DMS53 treated with DMSO at 0.1 percent for 48 hours (cell line): ENCODE measurements at regions not wholly inside any gene's neighbourhood (a gene's known extent, or its start where the extent isn't known, plus 50 kb on each side); places are given as distances from the start of the nearest gene placed in this dataset.

ENCODE experiments used
- DNase-seq: peaks from one replicate; lab custom pipeline; 2025; ENCODE audit not compliant: unreplicated experiment; lab: John Stamatoyannopoulos, UW

DNA sequence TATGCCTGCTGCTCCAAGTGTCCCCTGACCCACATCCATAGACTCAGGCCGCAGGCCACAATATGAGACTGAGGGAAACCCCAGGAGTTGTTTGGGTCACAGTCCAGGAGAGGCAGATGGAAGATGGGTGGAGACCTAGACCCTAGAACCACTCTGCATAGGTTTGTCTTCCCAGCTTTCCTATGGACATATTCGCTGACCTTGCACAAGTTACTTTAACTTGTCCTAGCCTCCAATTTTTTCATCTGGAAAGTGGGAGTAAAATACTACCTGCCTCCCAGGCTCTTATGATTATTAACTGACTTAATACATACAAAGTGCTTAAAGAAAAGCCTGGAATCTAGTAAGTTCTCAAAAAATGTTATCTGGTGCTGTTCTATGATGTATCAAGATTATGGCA is 157.1 kb upstream of the IFNG-AS1 start:
- DNase-seq = no peak

GRCh38 chr12:67833602-67834001 is 155.6 kb upstream of the IFNG-AS1 start:
- DNase-seq = no peak

GRCh38 chr12:67837876-67838275 is 151.4 kb upstream of the IFNG-AS1 start:
- no peak for DNase-seq

GRCh38 chr12:67842124-67842523 is 147.1 kb upstream of the IFNG-AS1 start:
- no peak for DNase-seq

DNA sequence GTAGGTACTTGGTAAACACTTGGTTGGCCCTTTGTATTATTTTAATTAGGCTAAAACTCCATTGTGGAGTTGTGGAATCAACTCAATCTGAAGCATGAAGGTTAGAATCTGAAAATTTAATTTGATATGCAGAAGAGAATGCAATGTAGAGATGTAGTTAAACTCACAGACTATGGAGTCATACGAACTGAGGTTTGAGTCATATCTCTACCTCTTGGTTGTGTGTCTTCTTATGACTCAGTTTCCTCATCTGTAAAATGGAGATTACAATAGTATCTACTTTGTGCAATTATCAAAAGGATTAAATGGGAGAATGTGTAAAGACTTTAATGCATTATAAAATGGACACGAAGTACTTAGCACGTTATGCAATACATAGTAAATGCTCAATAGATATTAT is 146.0 kb upstream of the IFNG-AS1 start:
- DNase-seq = no peak

- no peak for DNase-seq
Measured at GRCh38 chr12:67852701-67853100, 136.5 kb upstream of the IFNG-AS1 start.

DNA sequence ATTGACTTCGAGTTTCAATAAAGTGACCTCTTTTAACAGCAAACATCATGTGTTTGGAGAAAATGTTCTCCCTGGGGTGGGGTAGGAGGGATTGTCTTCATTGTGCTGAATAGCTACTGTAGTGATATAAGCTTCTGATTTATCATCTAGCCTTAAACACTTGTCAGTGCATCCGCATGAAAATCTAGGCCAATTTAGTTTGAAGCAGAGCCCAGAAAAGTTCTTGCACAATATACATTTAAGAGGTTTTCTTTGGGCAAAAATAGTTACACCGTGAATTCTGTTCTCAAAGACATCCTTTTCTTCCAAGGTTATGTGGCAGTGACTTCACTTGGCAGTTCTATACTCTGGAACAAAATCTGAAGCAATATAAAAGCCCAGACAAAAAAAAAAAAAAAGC is 136.0 kb upstream of the IFNG-AS1 start:
- no peak for DNase-seq

- no peak for DNase-seq
Measured at GRCh38 chr12:67854351-67854750, 134.9 kb upstream of the IFNG-AS1 start.

DNA sequence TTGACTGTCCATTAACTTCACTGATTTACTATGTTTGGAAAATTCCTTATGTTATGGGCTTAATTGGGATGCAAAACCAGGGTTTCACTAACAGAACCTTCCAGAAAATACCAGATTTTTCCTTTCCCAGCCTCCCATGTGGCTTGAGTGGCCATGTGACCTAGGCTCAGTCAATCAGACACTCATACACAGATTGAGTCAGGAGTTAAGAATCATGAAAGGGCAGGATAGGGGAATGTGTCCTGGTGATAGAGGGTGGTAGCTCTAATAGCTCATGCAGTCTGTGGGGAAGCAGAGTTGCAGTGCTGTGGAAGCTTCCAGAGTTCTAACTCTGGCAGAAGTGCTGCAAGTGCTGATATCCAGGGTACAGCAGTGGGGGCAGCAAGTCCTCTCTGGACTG is 134.1 kb upstream of the IFNG-AS1 start:
- DNase-seq = no peak

GRCh38 chr12:67871231-67871630 is 118.0 kb upstream of the IFNG-AS1 start:
- DNase-seq = no peak

DNA sequence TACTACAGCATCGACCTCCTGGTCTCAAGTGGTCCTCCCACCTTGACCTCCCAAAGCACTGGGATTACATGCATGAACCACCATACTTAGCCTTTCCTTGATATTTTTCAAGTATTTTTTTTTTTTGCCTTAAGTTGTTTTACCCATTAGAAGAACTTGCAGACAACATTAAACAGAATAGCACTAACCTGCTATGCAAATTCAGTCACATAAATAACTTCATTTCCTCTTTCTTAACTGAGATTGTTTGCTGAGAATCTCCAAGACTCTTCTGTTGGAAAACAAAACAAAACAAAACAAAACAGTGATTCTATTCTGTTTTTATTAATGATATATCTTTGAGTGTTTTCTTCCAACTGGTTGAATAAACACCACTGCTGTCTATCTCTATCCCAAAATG is 115.9 kb upstream of the IFNG-AS1 start:
- DNase-seq = no peak

- no peak for DNase-seq
Measured at GRCh38 chr12:67876305-67876915, 112.8 kb upstream of the IFNG-AS1 start.

GRCh38 chr12:67877727-67878126 is 111.5 kb upstream of the IFNG-AS1 start:
- DNase-seq = no peak

GRCh38 chr12:67879937-67880336 is 109.3 kb upstream of the IFNG-AS1 start:
- DNase-seq = no peak

DNA sequence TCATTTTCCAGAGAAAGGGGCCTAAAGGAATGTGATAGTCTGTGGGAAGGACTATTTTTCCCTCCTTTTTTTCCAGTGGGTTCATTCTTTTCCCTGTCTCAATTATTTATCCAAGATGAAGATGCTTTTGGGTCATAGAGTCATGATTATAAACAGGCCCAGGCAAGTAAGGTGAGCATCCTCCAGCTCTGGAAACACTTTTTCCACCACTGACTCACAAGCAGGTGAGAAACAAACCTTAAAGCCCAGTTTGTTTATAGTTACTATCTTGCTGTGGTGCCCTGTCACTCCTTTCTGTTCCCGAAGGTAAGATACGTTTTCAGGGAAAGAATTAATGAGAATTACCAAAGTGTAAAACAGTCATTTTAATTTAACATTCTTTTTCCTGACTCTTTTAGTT is 107.7 kb upstream of the IFNG-AS1 start:
- no peak for DNase-seq

DNA sequence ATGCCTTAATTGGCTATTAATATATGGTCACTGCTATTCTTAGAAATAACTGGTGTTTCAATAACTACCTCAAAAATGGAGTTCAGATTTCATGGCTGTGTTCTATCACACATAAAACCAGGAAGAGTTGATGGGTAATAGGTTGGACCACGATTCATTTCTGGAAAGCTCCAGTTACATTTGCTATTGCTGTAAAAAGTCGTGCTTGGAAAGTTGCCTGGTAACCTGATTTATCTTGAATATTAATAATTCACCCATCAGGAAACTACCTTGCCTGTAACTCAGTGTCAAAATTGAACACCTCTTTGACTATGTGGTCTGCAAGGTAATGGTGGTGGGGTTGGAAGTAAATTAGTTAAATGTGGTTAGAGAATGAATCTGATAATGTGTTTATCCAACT is 104.7 kb upstream of the IFNG-AS1 start:
- DNase-seq = no peak

DNA sequence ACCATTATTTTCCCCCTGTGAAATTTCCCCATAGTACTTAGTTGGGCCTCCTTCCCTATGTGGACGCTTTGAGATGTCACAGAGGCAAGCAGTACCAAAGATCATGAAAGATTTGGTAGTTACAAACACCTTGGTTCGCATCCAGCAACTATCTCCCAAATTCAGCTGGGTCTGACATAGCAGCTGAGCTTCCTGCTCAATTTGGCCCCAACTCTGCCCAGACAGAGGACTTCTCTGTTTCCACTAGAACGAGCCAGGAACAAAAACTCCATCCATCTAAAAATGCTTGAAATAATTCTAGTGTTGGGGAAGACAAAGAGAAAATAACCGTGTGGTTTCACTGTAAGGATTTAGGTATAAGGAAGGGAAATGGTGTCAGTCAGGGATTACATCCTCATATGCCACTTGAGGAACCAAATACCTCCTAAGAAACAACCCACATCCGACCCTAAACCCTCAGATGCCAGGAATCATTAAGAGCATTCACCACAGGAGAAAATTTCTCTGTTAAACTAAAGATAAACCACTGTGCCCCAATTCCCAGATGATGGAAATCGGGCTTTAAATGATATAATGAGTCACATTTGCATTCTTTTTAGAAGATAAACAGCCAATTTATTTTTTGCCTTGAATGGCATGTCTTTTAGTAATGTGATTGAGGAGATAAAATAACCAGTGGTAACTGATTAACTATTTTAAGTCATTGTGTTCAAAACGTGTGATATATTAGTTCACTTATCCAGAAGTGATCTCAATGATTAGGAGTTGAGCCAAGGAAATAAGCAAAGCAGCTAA is 103.7 kb upstream of the IFNG-AS1 start:
- DNase-seq = no peak

DNA sequence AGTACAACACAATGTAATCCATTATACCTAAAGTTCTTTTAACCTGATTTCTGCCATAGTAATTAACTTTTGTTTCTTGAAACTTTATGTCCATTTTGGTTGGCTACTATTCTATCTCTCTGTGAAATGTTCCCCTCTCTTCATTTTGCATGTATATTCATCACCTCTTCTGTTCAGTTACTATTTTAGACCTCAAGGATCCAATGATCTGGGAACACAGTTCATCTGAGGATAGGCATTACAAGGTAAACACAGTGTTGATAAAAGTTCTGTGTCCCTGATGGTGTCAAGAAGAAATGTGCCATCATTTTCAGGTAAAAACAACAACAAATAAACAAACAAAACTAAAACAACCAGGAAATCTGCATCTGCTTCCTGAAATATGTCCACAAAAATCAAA is 102.2 kb upstream of the IFNG-AS1 start:
- DNase-seq = no peak

DNA sequence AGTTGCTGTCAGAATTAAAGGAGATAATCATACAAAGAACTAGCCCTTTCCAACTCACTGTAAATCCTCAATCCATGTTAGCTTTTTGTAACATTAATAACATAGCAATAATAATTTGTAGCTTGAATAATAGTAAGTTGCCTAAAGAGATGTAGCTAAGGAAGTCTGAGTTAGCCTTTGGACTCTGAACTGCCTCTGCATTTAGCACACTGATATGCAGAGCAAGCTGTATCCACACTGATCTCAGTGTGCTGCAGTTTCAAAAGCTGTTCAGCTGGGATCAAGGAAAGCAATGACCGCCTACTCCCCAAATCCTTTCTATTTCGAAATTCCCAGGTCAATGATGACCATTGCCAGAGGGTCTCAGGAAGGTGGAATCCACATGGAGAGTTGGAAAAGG is 99.3 kb upstream of the IFNG-AS1 start:
- DNase-seq = no peak

GRCh38 chr12:67890726-67891258 is 98.5 kb upstream of the IFNG-AS1 start:
- no peak for DNase-seq

DNA sequence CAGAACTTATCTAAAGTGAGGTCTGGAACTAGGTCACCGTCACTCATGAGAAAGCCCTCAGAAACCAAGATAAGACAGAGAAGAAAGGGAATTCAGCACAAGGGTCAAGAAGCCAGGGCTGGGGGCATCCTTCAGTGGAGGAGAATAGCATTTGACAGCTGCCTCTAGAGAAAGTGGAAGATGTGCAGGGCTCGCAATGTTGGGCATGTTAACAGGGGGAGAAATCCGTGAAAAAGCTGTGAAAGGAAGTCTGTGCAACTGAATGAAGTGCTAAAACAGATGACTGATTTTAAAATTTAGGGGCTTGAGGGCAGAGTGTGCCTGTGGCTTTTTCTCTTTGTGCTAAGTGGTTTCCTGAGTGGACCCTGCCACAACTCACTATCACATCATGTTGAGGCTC is 97.7 kb upstream of the IFNG-AS1 start:
- DNase-seq = no peak

DNA sequence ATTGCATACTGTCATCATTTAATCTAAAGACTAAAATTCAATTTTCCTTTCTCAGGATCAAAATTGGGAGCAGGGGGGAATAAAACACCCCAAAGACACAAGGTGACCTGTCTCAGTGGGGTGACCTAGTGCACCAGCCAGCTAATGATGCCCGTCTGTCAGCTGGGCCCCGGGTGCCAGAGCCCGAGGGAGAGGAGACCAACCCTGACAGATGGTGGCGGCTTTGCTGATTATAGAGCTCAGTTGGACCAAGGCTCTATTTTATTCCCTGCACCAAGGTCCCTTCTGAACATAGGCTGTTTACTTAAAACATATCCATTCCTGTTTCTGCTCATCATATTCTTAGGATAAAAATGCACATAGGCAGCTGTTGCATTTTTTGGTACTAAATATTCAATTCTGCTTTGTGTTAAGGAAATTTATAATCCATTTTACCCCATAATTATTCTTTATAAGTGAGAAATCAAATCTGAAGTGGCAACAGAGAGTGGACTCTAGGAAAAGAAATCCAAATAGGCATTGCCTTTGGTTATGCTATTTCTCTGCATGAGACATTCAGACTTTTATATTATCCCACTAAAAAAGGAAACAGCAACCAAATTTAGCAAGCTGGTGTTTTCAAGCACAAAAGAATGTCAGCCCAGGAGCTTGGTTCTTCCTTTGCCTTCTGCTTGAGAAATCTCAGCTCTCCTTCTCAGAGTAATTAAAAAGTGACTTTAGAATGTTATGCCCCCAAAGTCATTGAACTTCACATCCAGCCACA is 96.8 kb upstream of the IFNG-AS1 start:
- DNase-seq = no peak
